AML-193 (cell line): ENCODE measurements at regions not wholly inside any gene's neighbourhood (a gene's known extent, or its start where the extent isn't known, plus 50 kb on each side); places are given as distances from the start of the nearest gene placed in this dataset.
"Not testable (repeated sequence)": the region's sequence is repeated elsewhere in the genome, so short reads cannot be mapped to it uniquely, and the experiment has no call there.

Experiments used
- DNase-seq, 2 experiments: peaks; one replicate each; lab custom pipeline; 2025; lab: John Stamatoyannopoulos, UW

- DNase-seq = no peak
Measured at GRCh38 chr11:91650802-91651201, 573.8 kb upstream of the FAT3 start.

GRCh38 chr11:91641153-91641552 is 583.5 kb upstream of the FAT3 start:
- DNase-seq = no peak

DNA sequence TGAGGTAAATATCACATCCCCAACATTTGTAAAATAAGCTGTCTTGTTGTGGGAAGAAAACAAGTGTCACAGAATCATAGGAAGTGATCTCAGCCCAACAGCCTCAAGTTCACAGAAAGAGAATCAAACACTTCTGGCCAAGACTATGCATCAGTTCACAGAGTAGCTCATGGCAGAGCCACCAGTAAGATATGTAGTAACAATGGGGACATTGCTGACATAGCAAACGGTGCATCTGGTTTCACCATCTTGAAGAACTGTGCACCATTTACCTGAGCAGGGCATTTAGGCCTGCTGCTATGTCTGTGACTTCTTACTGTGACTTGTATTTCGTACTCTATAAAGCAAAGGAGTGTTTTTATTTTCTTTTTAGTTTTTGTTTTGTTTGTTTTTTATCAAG is 585.3 kb upstream of the FAT3 start:
- DNase-seq = no peak

DNA sequence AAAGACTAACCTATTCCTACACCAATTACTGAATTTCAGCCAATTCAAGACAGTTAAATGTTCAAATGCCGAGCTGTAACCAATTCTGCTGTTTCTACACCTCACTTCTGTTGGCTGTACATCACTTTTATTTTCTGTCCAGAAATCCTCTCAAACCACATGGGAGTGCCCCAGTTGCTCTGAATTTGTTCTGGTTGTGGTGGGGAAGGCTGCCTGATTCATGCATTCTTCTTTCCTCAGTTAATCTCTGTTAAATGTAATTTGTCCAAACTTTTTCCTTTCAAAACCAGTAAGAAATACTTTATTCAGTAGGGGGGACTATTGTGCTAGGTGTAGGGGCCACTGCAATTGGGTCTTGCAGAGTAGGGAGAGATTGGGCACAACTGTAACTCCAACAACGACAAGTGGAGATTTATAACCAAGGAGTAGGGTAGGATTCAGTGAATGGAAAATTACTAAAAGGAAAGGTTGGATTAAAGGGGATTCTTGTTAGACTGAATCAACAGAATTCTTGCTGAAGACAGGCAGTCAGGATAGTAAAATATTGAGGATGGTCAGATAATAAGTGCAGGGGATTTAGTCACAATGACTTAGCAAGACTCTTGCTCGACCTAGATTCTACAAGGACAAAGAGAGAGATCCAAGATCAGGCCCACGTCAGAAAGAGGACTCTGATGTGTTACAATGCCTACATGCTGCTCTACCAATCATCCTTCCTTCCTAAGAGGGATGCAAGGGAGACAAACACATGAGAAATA is 593.5 kb upstream of the FAT3 start:
- DNase-seq = no peak

- DNase-seq = no peak
Measured at GRCh38 chr11:91625495-91625894, 599.1 kb upstream of the FAT3 start.

DNA sequence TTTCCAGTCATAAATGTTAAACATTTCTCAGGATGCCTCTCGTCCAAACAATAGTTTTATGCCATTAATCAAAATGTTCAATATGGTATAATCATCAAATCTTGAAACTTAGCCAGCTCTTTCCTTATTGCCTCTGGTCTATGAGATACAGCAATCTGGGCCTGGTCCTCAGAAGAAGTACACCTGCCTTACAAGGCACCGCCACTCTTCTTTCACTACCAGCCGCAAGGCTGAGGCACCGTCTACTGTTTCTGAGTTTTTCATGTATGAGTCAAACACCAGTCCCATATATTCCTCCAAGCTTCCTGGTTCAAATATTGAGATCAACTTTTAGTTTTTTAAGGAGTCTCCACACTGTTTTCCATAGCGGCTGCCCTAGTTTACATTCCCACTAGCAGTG is 600.6 kb upstream of the FAT3 start:
- DNase-seq = no peak

DNA sequence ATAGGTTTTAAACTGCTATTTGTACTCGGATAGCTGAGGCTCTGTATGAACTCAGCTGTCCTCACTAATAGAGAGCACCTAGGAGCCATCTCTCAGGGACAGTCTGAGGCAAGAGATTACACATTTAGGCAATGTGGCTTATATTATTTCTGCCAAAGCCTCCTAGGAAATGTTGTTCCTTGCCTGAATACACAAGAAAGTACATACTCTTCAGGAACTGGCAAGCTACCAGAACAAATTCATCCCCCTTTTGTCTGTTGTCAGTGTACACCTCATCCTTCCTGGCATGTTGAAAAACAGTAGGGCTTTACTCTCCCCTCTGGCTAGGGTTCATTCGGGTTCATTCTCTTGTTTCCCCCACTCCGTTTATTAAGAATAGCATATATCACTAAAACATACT is 615.9 kb upstream of the FAT3 start:
- DNase-seq = no peak

GRCh38 chr11:91596111-91596510 is 628.5 kb upstream of the FAT3 start:
- no peak for DNase-seq

DNA sequence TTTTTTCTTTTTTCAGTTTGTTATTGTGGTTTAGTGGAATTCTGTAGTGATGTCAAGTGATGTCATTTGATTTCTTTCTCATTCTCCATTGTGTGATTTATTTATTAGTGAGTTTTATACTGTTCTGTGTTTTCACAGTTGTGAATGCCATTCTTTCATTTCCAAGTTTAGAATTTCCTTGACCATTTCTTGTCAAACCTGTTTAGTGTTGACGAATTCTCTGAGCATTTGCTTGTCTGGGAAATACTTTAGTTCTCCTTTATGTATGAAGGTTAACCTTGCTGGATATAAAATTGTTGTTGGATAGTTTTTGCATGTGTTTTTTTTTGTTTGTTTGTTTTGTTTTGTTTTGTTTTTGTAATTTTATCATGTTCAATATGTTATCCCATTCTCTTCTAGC is 633.6 kb upstream of the FAT3 start:
- DNase-seq = no peak

- DNase-seq = no peak
Measured at GRCh38 chr11:91587131-91587530, 637.5 kb upstream of the FAT3 start.

- no peak for DNase-seq
Measured at GRCh38 chr11:91585035-91585801, 639.4 kb upstream of the FAT3 start.

DNA sequence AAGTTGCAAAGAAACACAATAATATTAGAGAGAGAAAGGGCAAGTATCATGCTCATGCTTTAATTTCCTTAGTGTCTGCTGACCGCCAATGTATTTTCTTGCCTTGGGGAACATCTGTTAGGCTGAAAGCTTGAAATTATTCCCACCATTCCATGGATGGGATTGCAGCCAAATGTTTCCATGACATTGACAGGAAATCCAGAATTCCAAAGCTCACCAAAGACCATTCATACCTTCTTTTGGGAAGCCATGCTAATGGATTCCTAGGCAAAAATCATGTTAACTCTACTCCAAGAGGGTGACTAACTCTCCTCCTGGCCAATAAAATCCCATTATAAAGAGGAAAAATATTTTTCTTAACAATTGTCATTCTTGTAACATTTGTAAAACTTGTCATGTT is 661.4 kb upstream of the FAT3 start:
- DNase-seq = no peak

- DNase-seq = no peak
Measured at GRCh38 chr11:91560434-91560833, 664.2 kb upstream of the FAT3 start.

DNA sequence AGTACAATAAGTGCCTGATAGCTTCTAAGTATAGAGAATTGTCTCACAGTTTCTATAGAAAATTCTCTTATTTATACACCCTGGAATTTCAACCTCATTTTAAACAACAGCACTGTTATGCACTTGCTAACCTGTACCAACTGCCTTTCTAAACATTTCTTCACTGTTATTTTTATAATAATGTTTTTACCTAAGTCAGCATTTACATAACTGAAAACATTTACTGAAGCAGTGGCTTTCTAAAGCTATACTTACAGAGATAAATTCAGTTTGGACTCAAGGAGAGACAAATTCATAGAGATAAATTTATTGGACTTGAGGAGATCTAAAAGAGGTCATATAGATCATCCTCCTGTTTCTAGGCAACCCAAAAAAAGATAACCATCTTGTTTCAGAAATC is 686.6 kb upstream of the FAT3 start:
- no peak for DNase-seq

GRCh38 chr11:91536366-91536765 is 688.3 kb upstream of the FAT3 start:
- DNase-seq = no peak

DNA sequence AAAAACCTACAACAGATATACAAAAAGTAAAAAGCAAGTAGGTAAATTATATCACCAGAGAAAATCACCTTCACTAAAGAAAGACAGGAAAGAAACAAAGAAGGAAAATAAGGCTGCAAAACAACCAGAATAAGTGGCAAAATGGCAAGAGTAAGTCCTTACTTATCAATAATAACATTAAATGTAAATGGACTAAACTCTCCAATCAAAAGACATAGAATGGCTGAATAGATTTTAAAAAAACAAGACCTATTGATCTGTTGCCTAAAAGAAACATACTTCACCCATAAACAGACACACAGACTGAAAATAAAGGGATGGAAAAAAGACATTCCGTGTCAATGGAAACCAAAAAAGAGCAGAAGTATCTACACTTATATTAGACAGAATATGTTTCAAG is 695.7 kb upstream of the FAT3 start:
- no peak for DNase-seq

DNA sequence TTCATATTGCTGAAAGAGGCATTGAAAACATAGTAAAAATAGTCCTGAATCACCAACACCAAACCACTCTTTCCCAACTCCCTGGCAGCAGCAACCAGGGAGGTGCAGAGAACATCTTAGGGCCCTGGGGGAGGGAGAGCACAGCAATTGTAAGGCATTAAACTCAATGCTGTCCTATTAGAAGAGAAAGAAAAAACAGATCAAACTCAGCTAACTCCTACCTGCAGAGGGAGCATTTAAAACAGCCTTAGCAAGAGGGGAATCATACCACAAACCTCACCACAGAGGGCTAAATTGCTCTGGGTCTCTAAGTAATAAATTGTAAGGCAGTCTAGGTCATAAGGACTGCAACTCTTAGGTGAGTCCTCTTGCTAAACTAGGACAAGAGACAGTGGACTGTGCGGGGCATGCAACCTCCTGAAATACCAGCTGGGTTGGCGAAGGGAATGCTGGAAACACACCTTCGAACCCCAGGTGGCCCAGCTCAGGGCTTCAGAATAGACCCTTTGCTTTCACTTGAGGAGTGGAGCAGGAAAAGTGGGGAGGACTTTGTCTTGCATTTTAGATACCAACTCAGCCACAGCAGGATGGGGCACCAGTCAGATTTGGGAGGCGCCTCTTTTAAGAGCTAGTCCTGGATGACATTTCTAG is 697.1 kb upstream of the FAT3 start:
- no peak for DNase-seq

DNA sequence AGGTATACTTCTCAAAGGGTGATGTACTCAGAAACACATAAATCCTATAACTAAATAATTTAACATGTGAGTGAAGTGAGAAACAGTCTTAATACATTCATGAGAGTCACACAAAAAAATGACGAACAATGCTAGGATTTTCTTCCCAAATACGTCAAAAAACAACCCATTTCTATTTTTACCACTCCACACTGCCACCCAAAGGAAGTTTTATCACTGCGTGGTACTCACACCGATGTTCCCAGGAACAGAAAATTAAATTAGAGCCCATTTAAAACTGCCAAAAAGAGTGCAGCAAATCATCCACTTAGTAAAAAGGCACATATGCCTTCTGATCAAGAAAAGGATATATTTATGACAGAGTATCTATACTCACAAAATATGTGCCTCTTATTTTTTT is 710.9 kb upstream of the FAT3 start:
- no peak for DNase-seq

- DNase-seq = no peak
Measured at GRCh38 chr11:91497847-91498246, 726.8 kb upstream of the FAT3 start.

DNA sequence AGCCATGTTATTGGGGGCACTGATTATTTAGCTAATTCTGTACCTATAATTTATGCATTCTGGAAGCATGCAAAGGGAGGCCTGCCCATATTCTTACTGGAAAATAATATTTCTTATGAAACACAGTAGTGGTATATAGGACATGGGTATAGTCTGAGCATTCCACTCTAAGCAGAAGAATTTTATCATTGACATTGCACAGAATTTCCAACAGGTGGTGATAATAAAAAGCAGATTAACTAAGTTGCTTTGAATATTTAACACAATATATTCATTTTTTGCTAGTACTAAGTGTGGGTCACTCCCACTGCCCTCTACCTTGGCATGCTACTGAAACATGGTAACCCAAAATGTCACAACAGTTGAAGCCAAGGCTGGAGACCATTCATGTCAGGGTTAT is 728.8 kb upstream of the FAT3 start:
- DNase-seq = no peak

DNA sequence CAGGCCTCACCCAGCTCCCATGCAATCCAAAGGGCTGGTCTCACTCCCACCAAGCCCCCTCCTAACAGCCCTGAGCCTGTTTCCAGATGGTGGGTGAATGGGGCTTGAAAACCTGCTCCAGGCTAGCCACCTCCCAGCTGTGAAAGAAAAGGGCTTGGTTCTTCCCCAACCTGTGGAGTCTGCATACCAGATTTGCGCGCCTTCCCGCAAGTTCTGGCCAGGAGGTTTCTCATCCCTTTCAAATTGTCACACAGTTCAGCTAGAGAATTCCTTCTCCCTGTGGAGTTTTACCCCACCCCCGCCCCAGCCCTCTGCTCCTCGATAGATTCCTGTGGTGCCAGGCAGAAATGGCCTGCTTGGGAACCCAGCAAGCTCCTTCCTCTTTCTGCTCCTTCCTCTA is 734.6 kb upstream of the FAT3 start:
- no peak for DNase-seq

DNA sequence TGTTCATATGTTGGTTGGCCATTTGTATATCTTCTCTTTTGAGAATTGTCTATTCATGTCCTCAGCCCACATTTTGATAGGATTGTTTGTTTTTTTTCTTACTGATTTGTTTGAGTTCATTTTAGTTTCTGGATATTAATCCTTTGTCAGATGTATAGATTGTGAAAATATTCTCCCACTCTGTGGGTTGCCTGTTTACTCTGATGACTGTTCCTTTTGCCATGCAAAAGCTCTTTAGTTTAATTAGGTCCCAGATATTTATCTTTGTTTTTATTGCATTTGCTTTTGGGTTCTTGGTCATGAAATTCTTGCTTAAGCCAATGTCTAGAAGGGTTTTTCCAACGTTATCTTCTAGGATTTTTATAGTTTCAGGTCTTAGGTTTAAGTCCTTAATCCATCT is 740.7 kb upstream of the FAT3 start:
- not testable (repeated sequence) for DNase-seq

- not testable (repeated sequence) for DNase-seq
Measured at GRCh38 chr11:91481875-91482274, 742.7 kb upstream of the FAT3 start.
